LNCAP (cell line): ENCODE measurements at regions not wholly inside any gene's neighbourhood (a gene's known extent, or its start where the extent isn't known, plus 50 kb on each side); places are given as distances from the start of the nearest gene placed in this dataset.

ENCODE experiments used
- CTCF ChIP-seq: fragments of 450-650 bp; IDR thresholded peaks from 2 replicates; pipeline ENCODE4 v1.5.1; 2017; ENCODE audit warnings: mild to moderate bottlenecking

DNA sequence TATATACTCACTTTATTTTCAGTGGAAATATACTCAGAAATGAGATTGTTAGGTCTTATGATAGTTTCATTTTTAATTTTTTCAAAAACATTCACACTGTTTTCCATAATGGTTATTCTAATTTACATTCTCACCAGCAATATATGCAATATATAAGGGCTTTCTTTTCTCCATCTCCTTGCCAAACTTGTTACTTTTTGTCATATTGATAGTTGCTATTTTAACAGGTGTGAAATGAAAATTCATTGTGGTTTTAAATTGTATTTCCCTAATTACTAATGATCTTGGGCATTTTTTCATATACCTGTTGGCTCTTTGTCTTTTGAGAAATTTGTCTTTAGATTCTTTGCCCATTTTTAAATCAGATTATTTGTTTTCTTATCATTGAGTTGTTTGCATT lies 325.2 kb downstream of the DIPK2A start:
- no peak for TF ChIP-seq CTCF

DNA sequence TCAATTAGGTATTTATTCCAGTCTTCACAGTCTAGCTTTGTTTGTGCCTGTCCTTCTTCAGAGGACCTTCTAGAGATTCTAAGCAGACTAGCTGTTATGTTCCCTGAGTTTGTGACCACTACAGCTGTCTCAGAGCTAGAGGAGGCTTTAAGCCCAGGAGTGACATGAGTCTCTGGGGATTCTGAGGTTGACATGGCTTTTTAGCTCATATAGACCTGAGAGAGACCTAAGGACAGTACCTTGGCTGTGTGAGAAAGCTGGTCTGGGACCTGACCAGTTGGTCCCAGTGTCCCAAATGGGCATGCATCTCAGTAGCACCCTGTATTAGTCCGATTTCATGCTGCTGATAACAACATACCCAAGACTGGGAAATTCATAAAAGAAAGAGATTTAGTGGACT lies 330.2 kb downstream of the DIPK2A start:
- no peak for TF ChIP-seq CTCF

- TF ChIP-seq CTCF = no peak
Observed at GRCh38 chr3:144307951-144308350, 336.3 kb downstream of the DIPK2A start.

- no peak for TF ChIP-seq CTCF
Observed at GRCh38 chr3:144308396-144308795, 336.8 kb downstream of the DIPK2A start.

DNA sequence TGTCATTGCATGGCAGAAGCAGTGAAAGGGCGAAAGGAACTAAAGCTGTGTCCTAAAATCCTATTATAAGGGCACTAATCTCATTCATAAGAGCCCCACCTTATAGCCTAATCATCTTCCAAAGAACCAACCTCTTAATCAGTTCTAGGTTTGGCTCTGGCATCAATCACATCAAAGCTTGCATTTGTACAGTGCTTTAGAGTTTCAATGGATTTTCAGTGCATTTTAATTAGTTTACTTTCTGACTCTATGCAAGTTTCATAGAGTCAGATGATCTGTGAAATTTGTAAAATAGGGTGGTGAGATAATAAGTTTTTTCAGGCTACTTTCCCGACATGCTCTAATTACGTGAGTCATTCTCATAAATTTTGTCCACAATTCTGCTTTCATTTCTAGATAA lies 341.1 kb downstream of the DIPK2A start:
- TF ChIP-seq CTCF = no peak

DNA sequence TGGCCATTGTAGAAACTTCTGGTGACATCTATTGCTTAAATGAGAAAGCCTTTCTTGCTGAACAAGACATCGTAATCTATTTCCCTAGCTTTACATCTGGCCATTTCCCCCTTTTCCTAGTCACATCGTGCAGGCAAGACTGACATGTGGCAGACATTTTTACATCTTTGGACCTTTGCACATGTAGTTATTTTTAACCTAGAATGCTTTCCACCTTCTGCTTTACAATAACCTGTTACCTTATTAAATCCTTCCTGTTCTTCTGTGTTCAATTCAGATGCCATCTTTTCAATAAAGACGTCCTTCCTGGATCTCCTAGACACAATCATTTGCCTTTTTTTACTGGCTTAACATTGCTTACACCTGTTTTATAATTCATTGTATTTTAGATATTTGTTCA lies 343.3 kb downstream of the DIPK2A start:
- no peak for TF ChIP-seq CTCF

DNA sequence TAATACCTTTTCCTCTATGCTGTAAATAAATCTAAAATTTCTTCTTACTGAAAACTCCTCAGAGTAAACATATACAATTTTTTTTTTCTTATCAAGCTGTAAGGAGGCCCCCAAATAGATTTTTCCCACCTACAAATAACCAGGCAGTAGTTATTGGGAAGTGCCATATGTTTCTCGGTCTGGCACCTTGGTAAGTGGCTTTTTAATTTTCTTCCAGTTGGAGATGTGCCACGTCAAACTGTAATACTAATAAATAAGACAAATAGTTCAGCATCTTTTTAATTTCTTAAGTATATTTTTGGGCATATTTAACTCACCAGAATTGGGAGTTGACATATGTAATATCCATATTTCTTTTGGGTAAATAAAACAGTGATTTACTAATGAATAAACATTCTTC lies 346.3 kb downstream of the DIPK2A start:
- TF ChIP-seq CTCF = no peak

- no peak for TF ChIP-seq CTCF
Observed at GRCh38 chr3:144324076-144324475, 352.5 kb downstream of the DIPK2A start.
